SIG-M5 (cell line): ENCODE measurements at regions not wholly inside any gene's neighbourhood (a gene's known extent, or its start where the extent isn't known, plus 50 kb on each side); places are given as distances from the start of the nearest gene placed in this dataset.

Experiments
- DNase-seq: peaks from one replicate; lab custom pipeline; 2025; lab: John Stamatoyannopoulos, UW

DNA sequence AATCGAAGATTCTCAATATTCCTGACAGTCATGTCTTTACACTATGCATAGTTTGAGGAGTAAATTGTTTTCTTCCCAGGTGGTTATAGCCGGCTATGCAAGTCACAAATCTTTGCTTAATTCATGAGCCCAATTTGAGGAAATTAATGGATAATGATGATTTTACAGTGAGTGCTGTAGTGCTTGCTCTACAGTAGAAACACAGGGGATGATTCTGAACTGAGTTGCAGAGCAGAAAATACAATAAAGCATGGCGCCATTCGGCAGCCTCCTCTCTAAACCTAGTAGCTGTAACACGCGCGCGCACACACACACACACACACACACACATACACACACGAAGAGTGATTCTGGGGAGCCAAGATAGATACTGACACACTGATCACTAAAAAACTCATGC, 181.7 kb upstream of the DPH6 start:
- DNase-seq, result no peak

DNA sequence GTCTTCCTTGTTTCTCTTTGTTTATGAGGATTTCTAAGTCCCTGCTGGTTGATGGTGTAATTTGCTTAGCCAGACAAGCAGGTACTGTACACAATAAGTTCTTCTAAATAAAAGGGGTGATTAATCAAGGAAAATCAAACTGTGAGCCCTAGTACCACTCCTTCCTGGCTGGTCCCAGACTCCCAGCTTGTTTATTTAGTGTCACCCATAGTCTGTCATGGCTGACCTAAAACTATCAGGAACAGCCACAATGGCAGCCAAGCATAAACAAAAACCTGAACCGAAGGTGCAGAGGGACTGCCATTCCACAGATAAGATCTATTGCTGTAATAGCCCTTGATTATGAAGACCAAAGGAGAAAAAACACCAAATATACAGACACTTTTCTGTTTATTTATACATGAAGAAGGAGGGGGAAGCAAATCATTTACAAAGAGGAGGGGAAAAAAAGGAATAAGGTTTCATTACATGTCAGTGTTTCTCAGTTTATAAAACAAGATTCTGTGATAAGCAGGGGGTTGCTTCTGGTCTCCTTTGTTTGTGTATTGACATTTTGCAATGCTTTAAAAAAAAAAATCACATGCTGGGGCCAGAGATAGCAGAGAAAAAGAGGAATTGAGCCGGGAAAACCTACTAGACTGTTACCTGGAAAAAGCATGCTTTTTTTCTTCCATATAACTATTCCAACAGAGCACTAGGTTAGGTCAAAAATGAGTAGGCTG, 182.4 kb upstream of the DPH6 start:
- no peak for DNase-seq

DNA sequence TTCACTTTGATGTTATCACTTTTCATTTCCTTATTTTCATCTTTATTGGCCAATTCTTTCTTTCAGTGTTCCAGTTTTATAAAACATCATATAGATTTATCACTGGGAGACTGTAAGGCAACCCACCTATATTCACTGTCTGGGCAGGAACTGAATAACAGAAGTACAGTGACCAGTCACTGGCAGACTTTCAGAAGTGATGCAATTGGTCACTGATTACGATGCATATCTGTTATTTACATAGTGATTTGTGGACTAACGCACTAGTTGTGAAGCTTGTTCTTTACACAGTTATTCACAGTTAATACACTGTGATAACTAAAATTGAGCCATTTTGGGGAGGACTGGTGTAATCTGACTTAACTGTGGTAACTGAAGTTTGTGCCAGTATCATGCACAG, 190.2 kb upstream of the DPH6 start:
- no peak for DNase-seq

DNA sequence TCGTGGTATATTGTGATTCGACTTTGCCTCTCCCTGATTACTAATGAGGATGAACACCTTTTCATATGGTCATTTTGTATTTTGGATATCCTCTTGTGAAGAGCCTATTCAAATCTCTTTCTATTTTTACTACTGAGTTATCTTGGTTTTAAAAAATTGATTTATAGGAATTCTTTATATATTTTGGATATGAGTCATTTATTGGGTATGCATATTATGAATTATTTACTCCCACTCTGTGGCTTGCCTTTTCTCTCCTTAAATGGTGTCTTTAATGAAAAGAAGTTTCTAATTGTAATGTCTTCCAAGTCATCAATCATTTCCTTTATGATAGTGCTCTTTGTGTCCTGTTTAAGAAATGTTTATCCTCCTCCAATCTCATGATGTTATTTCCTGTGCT, 191.5 kb upstream of the DPH6 start:
- no peak for DNase-seq

DNA sequence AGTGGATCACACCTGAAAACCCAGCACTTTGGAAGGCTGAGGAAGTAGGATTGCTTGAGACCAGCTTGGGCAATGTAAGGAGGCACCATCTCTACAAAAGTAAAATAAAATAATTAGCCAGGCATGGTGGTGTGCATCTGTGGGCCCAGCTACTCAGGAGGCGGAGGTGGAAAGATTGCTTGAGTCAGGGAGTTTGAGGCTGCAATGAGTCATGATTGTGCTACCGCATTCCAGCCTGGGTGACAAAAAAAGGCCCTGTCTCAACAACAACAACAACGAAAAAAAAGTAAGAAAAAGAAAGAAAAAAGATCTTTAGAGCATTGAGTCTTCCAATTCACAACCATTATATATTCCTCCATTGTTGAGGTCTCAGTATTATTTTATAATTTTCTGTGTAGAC, 192.4 kb upstream of the DPH6 start:
- no peak for DNase-seq

DNA sequence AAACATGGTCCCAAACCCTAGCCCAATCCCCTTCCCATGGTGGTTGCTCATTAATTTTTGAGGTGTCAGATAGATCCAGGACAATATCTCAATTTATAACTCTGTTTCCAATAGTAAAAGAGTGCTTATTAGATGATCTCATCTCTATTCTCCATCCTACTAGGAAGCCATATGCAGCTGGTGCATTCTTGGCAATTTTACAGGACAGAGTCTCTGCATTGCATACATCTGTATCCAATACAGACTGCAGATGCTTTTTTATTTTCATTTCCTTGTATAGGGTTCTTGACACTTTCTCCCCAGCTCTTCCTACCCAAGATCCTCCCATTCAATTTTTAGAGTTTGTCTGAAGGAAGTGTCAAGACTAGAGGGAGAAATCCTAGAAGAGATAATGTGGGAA, 194.8 kb upstream of the DPH6 start:
- no peak for DNase-seq

DNA sequence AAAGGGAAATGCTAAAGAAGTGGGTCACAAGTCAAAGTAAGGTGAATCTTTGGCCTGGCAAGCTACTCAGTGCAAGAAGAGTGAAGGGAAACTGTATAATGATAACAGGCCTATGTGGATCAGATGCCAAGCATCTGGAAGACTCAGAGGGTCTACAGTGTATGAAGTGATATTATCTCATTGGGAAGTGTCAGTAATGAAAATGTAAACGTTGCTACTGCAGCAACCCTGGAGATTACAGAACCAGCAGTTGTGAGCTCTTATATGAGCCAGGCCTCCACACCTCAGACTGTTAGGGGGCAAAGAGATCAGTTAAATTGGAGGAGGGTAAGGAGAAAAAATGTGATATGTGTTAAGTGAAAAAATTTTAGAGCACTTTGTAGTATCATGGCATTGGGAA, 195.4 kb upstream of the DPH6 start:
- no peak for DNase-seq

DNA sequence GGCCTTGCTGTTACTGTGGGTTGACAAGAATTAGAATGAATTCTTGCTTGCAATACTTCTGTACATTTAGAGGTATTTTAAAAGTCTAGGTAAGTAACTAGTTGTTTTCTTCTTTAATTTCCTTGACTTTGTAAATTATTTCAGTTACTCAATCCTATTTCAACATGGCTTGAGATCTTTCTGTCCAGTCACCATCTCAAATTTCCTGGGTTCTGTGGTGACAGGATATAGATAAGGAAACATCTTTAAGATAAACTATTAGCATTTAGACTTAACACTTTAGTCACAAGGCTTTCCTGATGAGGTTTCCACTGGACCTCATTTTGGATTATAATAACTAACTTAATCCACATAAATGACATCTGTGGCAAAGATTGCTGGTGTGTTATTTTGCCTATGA, 195.9 kb upstream of the DPH6 start:
- no peak for DNase-seq

DNA sequence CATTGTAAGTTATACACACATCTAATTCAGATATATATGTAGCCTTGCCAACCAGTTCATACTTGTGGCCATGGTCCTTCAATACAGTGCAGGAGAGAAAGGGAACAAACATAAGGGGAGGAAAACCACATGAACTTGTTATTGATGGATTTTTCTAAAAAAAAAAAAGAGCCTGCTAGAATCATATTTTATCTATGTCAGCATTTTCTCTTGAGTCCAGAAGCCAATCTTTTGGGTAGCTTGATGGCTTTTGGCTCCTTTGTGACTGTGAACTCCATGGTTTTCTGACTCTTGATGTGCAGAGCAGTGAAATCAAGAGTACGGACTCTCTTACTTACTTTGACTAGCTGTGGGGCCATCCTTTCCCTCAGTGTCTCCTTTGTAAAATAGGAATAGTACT, 197.4 kb upstream of the DPH6 start:
- DNase-seq, result no peak

DNA sequence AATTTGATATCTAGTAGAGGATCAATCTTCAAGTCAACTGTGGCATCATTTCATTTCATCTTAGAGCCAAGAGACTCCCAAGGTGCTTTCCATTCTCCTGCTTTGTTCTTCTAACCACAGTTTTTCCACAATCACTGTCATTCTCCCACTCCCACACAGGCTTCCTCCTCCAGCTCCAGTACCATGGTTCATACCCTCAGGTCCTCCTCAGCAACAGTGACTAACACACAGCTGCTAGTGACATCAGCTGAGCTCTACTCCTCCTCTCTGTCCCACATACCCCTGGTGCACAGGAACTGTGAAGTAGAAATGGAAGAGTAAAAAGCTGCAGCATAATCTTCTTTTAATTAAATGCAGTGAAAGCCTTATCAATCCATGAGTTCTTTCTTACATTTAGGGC, 200.2 kb upstream of the DPH6 start:
- no peak for DNase-seq

DNA sequence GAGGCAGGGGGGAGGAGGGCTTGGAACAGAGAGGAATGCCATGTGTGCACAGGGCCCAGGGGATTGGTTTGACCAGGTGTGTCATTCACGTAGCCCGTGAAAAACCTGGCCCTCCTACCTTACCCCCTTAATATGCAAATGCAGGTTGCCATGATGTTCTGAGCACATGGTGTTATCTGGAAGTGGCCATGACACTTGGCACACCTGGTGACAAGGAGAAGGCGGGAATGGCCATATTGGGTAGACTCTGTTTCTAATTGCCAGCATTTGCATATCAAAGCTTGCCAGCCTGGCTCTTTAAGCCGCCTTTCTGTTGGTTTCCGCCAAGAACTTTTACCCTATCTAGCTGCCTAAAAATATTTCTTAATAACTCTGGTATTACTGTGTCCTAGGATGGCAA, 202.1 kb upstream of the DPH6 start:
- DNase-seq, result no peak

DNA sequence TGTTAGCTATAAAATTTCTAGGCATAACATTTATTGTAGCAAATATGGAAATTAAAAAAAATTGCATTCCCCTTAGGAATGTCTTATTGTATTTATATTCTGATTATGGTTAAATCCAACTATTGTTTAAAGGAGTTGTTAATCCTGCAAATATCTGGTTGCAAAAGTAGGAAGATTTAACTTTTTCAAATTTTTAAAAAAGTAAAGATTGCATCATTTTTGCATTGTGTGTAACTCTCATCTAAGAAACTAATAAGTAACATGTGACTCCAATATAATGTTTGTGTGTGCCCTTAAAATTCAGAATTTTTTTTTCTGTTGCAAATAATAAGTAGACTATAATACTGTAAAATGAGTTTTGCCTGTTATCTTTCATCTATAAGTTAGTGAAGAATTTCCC, 204.1 kb upstream of the DPH6 start:
- DNase-seq, result no peak

DNA sequence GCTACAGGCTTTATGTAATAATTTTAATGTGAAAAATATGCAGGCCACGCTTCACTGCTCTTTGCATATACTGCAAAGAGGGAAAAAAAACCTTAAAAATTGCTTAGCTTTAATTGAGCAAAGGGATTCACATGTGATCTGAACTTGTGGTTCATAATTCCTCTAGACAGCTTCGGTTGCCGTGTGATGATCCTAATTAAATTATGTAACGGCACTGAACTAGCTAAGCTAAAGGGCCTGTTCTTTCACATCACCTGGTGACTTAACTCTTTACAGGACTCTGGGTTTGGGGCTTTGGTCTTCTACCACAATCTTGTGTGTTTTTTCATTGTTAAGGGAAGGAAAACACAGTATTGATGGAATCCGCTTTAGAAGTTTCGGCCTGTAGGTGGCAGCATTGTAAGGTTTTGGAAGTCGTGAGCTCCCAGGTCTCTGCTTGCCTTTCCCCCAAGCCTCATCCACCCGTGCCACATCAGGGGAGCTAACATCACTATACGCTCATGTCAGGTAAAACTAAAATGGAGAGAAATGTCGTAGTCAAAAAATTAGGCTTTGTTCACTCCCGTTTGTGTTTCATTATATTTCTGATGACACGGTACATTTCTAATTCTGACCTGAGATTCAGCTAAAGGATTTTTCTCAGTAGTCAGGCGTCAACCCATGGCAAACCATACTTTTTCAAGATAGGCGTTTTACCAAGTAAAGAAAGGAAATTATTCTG, 205.6 kb upstream of the DPH6 start:
- no peak for DNase-seq

DNA sequence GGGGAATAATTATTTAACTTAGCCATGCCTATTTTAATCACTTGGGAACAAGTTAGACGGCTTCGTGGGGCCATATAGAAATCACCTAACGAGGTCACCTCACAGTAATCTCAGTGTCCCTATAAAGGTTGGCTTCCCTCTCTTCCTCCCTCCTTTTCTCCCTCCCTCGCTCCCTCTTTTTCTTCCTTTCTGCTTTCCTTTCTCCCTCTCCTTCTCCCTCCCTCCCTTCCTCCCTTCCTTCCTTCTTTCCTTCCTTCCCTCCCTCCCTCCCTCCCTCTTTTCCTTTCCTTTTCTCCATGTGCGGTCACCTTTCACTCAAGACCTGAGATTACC, 206.1 kb upstream of the DPH6 start:
- no peak for DNase-seq

DNA sequence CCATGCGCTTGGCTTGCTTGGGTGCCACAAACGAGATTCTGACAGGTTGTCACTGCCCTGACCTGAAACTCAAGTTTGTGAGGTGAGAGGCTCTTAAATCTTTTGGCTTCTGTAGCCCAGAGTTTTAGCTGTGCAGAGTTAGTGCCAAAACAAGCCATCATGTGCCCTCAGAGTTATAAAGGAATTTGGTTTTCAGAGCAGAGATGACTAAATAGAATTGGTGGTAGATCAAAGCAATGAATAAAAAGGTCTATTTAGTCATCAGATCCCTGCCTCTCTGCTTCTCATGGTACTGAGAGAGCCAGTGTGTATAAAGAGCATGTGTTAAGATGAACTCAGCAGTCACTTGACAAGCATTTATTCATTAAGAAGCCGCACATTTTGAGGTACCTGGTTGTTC, 207.5 kb upstream of the DPH6 start:
- DNase-seq, result no peak

DNA sequence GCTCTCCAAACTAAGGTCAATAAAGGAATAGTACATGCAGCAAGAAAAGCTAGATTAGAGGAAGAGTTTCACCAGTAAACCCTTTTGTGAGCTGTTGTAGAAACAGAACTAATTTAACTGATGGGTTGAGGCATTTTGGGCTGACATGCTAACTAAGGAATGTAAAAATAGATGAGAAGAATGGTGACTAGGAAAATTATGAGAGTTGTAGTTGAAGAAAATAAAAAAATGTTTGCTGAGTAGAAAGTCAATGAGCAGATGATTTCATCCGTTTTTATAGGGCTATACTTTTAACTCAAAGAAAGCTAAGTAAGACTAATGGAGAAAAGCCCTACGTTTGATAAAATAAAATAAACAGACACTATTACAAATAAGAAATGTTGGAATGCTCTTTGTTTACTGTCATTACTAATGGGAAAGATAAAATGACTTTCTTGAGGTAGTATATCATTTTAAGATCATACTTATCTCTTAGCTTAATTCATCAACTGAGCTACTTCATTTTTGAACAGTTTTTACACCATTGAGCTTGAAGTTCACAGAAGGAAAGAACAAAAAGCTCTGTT, 209.4 kb upstream of the DPH6 start:
- no peak for DNase-seq

DNA sequence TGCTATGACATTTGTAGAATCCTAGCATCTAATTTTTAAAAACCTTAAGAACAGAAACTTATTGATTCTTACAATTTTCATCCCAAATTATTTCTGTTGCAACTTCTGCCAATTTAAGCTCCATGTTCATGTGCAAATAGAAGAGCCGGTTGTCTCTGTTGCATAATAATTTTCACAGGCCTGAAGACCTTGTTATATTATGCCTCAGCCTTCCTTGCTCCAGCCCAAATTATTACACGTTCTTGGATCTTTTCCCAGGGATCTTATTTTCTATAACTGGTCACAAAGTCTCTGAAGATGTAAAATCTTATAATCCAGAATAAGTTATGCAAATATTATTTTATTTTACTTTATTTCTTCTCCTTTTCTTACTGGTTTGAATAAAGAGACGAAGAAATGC, 210.7 kb upstream of the DPH6 start:
- DNase-seq, result no peak

DNA sequence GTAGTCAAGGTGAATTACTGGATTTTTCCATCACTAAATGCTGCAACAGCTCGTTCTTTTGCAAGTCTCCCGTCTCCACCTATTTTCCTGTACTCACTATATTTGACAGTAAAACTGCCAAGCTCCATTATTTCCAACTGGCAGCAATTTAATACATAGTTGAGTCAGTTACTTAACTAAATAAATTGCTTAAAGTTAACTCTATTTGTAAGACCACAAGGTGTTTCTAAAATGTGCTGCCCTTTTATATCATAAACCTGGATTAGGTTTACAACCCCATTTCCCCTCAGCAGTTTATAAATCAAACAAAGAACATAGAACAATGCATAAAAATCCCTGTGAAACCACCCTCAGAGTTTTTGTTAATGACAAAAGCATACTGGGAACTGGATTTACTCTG, 211.4 kb upstream of the DPH6 start:
- DNase-seq, result no peak

DNA sequence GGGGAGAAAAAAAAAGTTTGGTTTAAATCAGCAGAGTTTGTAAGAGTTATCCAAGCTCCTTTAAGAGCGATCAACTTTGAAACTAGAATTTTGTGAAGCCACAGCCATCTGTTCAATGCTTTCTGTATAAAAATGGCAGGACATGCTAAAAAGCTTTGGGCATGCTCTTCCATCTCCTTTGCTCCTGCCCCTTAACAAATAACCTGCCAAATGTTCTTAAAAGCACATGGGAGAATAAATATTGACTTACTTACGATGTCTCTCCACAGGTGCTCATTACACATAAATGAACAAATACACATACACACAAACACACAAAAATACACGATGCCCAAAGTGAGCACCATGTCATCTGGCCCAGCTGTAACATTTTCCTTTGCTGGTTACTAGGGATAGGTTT, 211.8 kb upstream of the DPH6 start:
- DNase-seq, result no peak

DNA sequence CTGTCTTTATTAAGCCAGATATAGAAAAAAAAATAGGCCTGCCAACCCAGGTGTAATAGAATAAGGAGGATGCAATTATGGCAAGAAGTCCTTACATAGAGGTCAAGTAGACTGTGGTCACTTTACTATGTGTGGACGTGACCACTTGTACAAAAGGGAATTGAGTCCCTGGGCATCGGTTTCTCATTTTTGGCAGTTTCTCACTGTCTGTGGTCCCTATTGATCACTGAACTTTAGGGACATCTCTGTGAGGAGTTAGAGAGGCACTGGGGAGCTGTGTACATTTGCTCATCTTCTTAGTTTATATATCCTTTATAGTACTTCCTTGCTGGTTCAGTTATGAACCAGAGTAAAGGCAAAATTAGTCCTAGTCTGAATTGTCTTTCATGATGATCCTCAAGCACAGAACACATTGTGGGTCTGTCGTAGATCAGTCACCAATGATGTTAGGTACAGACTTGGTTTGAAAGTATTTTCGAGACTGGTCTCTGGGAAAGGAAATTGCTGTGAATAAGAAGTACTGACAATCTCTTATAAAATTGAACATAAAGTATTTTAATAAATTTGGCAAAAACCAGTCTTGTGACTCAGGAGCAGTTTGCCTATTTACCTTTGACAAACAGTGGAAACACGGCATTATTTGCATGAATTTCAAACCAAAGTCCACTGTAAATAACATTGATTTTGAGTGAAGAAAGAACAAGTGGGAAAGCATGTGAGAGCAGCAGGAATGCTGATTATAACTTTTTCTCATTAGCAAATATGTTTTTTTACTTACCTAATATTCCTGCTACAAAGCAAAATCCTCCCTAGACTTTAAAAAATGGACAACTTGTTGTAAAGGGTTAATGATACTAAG, 218.9 kb upstream of the DPH6 start:
- no peak for DNase-seq

DNA sequence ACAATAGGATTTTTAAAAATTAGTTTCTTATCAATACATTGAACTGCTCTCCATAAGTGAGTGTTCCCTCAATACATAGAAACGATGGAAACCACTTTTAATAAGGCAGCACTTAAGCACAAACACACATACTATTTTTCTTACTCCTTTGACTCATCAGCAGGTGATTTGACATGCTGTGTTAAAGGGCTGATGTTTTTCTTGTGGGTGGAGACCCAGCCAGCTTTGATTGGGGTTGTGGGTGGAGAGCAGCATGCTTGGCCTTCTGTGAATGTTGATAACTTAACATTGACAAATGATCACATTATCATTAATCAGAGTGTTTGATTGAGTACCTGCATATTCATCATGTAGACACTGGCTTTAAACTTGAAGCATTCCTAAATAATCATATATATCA, 223.0 kb upstream of the DPH6 start:
- DNase-seq, result no peak

DNA sequence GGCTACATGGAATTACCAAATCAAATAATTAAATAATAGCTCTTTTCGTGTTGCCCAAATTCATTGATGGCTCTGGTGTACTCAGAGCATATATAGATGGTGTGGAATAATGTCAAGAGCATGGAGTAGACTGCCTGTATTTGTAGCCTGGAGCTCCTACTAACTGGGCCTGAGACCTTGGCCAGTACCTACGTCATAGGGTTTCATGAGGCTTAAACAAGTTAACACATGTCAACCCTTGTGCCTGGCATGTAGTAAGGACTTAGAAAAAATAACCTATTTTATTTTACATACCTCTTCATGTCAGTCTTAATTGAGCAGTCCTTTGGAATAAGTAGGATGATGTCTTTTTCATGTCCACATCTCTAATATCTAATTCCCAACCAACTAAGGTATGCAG, 223.7 kb upstream of the DPH6 start:
- DNase-seq, result no peak
